ENCODE measurements at regions not wholly inside any gene's neighbourhood (a gene's known extent, or its start where the extent isn't known, plus 50 kb on each side); places are given as distances from the start of the nearest gene placed in this dataset.
A peak's percentile ranks its signal among the peaks of the same experiment; 100 is the strongest.

- DNase-seq (ENCODE audit: low read depth, low spot score): no peak
These were observed 56.1 kb downstream of the RMI2 start for GRCh38 chr16:11401161-11402050.

GRCh38 chr16:11402051-11402744 lies 56.9 kb downstream of the RMI2 start:
- DNase-seq (ENCODE audit: low read depth, low spot score): no peak

- no peak for DNase-seq (ENCODE audit: low read depth, low spot score)
These were observed 57.7 kb downstream of the RMI2 start for GRCh38 chr16:11402745-11403533.

- DNase-seq (ENCODE audit: low read depth, low spot score): no peak
These were observed 58.2 kb downstream of the RMI2 start for GRCh38 chr16:11403534-11403795.

- DNase-seq (ENCODE audit: low read depth, low spot score): no peak
These were observed 58.7 kb downstream of the RMI2 start for GRCh38 chr16:11403920-11404319.

- DNase-seq (ENCODE audit: low read depth, low spot score): no peak
These were observed 59.3 kb downstream of the RMI2 start for GRCh38 chr16:11404603-11405002.

- DNase-seq (ENCODE audit: low read depth, low spot score): no peak
These were observed 60.3 kb downstream of the RMI2 start for GRCh38 chr16:11405331-11406176.

GRCh38 chr16:11406177-11406560 lies 60.9 kb downstream of the RMI2 start:
- DNase-seq (ENCODE audit: low read depth, low spot score): no peak

GRCh38 chr16:11407047-11407982 lies 62.1 kb downstream of the RMI2 start:
- peak; percentile 41 for DNase-seq (ENCODE audit: low read depth, low spot score)

GRCh38 chr16:11408216-11408615 lies 63.0 kb downstream of the RMI2 start:
- no peak for DNase-seq (ENCODE audit: low read depth, low spot score)

GRCh38 chr16:11409398-11409797 lies 64.1 kb downstream of the RMI2 start:
- no peak for DNase-seq (ENCODE audit: low read depth, low spot score)

GRCh38 chr16:11410376-11411058 lies 65.3 kb downstream of the RMI2 start:
- no peak for DNase-seq (ENCODE audit: low read depth, low spot score)

GRCh38 chr16:11411059-11411550 lies 65.8 kb downstream of the RMI2 start:
- DNase-seq (ENCODE audit: low read depth, low spot score): no peak

- DNase-seq (ENCODE audit: low read depth, low spot score): no peak
These were observed 67.1 kb downstream of the RMI2 start for GRCh38 chr16:11412175-11412904.

GRCh38 chr16:11412965-11413887 lies 68.0 kb downstream of the RMI2 start:
- DNase-seq (ENCODE audit: low read depth, low spot score): no peak

GRCh38 chr16:11413907-11414595 lies 68.8 kb downstream of the RMI2 start:
- no peak for DNase-seq (ENCODE audit: low read depth, low spot score)
